H1 (cell line): ENCODE measurements at regions not wholly inside any gene's neighbourhood (a gene's known extent, or its start where the extent isn't known, plus 50 kb on each side); places are given as distances from the start of the nearest gene placed in this dataset.

Source experiments
- POLR2AphosphoS5 ChIP-seq: IDR thresholded peaks from 2 replicates; pipeline ENCODE4 v1.6.1; 2011; ENCODE audit warnings: low read depth, low read length
- TF ChIP-seq, protein P1 (sequence below): IDR thresholded peaks from 2 replicates; pipeline ENCODE4 v1.6.1; 2011; ENCODE audit warnings: low read depth, mild to moderate bottlenecking, low read length; ENCODE audit not compliant: insufficient read depth

DNA sequence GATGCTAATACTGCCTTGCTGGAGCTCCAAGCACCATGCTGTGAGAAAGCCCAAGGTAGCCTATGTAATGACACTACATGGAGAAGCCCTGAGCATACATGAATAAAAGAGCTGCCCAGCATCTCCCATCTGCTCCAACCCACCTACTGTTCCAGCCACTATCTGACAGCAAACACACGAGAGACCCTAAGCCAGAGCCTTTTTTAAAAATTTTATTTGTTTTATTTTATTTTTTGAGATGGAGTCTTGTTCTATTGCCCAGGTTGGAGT lies 95.2 kb upstream of the PRICKLE1 start (continued):
- TF ChIP-seq POLR2AphosphoS5 = no peak
- TF ChIP-seq, protein P1, sequence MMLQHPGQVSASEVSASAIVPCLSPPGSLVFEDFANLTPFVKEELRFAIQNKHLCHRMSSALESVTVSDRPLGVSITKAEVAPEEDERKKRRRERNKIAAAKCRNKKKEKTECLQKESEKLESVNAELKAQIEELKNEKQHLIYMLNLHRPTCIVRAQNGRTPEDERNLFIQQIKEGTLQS = no peak
